ENCODE measurements at regions not wholly inside any gene's neighbourhood (a gene's known extent, or its start where the extent isn't known, plus 50 kb on each side); places are given as distances from the start of the nearest gene placed in this dataset.
"Not testable (repeated sequence)": the region's sequence is repeated elsewhere in the genome, so short reads cannot be mapped to it uniquely, and the experiment has no call there.

DNA sequence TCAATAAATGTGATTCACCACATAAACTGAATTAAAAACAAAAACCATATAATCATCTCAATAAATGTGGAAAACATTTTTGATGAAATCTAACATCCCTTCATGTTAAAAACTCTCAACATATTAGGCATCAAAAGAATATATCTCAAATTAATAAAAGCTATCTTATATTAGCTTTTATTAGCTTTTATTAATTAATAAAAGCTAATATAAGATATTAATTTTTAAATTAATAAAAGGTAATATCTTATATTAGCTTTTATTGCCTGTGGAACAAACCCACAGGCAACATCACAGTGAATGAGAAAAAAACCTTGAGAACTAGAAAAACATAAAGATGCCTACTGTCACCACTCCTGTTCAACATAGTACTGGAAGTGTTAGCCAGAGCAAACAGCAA lies 338.9 kb upstream of the GRIA1 start:
- no peak for DNase-seq

DNA sequence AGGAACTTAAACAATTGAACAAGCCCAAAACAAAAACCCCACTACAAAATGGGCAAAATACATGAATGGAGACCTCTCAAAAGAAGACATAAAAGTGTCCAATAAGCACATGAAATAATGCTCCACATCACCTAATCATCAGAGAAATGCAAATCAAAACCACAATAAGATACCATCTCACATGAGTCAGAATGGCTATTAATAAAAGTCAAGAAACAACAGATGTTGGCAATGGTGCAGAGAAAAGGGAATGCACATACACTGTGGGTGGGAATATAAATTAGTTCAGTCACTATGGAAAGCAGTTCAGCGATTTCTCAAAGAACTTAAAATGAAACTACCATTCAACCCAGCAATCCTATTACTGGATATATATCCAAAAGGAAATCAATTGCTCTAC lies 337.4 kb upstream of the GRIA1 start:
- DNase-seq: no peak

DNA sequence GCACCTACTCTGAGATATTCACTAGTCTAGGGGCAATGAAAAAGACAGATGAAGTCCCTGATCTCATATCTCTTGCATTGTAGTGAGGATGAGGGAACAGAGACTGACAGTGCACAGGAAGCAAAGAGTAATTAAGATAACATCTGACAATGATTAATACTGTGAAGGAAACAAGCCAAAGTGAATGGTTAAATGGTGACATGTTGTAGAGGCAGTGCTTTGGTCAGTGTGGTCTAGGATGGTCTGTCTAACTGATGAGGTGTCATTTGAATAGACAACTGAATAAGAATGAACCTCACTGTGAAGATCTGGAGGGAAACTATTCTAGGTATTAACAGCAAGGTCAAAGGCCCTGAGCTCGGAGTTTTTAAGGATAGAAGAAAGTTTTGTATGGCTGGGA lies 333.3 kb upstream of the GRIA1 start:
- no peak for DNase-seq

DNA sequence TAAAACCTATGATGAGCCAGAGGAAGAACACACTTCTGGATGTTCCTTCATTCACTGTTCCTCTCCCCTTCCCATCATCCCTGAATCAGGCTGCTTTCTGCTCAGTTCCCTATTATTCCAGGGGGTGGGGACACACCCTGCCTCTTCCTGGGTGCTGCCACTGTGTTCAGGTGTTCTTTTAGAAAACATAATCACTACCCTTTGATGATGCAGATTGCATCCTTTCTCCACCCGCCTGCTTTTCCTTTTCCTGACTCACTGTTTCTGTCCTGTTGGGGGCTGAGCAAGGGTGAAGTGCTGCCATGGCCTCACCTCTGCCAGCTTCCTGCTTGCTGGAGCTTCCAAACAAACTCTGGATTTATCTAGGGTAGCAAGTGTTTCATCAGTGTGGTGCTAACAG lies 331.9 kb upstream of the GRIA1 start:
- DNase-seq: no peak

DNA sequence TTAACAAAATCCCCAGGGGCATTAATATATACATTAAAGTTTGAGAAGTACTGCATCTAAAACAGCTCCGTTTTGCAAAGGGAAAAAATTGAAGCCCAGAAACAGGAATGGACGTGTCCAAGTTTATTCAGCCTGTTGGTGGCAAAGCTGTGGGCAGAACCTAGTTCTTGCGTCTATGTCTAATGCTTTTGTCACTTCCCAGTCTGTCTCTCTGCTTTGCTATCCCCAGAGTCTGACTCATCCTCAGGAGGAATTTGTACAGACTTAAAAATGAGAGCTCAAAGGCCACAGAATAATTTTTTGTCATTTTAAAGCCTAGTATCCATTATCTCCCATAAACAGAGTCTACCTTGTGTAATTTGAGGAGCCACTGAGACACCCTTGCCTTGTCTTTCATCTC lies 330.9 kb upstream of the GRIA1 start:
- no peak for DNase-seq

DNA sequence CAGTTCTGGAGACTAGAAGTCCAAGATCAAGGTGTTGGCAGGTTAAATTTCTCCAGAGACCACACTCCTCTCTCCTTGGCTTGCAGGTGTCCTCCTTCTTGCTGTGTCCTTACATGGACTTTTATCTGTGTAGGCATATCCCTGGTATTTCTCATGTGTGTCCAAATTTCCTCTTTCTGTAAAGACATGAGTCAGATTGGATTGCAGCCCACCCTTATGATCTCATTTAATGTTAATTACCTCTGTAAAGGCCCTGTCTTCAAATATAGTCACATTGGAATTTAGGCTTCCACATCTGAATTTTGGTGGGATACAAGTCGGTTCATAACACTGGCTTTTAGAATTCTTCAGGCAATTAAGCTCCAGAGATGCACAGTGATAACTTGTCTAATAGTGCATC lies 322.2 kb upstream of the GRIA1 start:
- no peak for DNase-seq

DNA sequence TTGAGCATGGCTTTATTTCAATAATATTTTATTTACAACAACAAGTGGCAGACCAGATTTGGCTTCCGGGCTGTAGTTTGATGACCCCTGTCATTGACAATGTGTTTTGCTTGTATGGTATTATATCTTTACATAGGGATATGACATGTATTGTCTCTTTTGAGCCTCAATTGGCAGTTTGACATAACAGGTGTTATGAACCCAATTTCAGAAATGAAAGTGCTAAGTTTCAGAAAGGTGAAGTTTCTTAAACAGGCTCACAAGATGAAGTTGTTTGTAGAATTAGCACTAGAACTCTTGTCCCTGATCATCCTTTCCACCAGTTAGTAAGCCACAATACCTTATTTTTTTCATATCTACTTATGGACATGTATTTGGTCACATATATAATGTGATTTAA lies 303.0 kb upstream of the GRIA1 start:
- DNase-seq: no peak

DNA sequence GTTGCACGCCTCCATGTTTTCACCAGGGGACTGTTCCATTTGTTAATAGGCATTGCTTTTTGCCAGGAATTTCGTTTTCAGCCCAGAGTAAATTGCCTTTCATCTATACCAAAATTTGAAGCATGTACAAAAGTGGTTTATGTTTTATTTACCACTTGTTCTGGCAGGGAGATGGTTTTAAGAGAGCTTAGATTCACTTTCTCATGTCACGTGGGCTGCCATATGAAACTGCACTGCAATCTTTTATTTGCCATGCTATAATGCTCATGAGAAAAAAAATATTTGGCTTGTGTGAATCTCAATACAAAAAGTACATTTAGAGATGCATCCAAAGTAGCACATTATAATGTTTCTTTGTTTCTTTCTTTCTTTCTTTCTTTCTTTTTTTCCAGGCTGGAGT lies 284.1 kb upstream of the GRIA1 start:
- no peak for DNase-seq

DNA sequence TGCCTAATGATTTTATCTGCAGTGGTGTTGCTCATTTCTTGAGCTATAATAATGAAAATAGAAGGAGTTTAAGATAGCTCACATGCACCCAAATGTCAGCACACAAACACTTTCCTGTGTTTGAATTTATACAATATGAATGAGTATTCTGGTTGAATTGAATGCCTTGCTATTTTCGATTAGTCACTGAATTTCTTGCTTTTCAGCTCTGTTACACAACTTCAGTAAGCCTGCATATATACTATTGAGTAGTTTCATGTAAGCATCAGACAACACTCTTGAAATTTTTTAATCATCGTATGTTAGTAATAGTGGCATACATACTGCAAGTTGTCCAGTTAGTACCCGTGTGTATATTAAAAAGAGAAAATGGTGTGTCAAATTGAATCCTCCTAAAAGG lies 281.5 kb upstream of the GRIA1 start:
- no peak for DNase-seq

DNA sequence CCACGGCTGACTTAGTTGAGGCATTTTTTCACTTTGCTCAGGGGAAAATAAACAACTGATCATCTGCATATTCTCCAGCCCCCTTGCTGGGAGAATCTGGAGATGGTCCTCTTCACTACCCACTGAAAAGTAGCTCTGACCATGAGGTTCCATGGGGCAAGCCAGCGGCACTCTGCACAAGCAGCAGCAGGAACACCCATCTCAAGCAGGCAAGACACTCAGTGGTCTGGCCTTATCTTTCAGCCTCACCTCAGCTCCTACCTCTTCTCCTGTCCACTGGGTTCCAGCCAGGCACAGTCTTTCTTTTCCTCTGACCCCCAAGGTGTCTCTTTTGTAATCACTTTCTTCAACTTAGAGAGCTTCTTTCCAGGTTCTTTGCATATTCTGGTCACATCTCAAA lies 280.8 kb upstream of the GRIA1 start:
- DNase-seq: no peak

DNA sequence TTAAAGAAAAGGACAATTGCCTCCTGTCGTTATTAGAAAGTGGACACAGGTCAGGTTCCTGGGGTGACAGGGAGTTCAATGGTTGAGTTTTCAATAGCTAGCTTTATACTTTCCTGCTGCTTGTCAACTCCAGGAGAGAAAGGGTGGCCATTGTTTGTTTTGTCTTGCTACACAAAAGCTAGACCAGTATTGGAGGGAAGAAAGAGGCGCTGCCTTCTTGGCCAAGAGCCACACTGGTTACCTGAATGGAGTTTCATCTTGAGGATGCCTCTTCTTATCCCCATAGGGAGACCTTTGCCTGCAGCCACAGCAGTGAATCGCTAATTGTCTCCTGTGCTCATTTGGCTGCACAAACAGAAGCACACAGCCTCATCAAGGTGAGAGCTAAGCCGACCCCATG lies 279.4 kb upstream of the GRIA1 start:
- no peak for DNase-seq

DNA sequence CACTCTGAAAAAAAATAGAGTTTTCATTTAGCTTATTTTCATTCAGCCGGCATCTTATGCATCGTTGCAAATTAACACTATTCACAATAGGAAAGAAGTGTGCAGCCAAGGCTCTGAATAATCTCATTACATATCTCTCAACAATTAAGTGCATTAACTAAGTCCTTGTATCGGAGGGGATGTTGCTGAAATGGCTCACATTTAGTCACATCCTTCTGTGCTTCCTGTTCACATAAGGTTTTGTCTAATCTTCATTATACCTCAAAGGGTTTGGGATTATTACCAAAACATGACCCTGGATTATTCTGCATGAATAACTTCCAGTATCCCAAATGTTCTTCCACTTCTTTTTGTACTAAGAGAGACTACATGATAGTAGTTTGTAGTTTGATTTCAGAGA lies 278.0 kb upstream of the GRIA1 start:
- no peak for DNase-seq

DNA sequence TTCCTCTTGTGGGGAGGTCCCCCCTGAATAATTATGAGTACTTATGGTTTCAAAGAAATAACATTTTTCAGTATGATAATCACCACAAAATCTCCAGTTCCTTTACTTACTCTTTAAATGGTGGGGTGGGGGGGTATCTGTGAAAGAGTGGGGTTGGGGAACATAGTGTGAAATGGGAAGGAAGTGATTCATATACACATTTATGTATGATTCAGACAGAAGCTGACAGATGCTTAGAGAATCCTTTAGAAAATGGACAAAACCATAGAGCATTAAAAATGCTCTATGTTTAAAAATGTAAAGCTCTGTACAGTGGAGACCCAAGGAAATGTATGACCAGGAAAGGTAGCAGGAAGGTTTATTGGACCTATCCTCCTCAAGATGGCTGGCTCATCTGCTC lies 267.5 kb upstream of the GRIA1 start:
- no peak for DNase-seq

DNA sequence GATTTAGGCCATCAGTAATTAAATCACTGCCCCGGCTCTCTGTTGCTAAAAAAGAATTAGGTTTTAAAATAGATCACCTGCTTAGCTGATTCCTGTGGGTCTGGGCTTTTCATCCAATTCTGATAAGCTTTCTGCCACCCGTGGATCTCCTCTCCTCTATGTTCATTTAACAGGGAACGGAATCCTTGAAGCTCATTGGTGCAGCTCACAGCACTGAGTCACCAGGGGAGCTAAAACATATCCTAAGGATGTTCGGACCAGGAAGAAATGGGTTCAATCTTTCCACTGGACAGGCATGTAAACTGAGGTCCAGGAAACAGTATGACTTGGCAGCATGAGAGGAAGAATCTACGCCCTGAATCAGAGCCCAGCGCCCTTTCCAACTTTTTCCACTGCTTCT lies 267.1 kb upstream of the GRIA1 start:
- no peak for DNase-seq

DNA sequence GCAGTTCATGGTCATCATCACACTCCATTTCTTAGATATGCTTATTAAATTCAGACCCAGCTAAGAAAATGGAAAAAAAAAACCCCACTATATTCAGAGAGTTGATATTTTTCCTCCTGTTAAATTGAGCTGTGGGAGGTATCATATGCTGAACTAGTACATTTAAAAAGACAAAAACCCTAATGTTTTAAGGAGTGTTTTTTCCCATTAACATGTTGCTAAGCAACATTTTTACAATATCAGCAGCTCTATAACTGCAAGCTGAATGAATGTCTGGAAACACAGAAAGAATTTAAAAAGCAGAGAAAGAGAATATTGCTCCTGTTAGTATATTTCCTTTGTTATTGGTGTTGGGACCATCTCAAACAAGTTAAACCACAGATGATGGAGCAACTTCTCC lies 265.8 kb upstream of the GRIA1 start:
- no peak for DNase-seq

DNA sequence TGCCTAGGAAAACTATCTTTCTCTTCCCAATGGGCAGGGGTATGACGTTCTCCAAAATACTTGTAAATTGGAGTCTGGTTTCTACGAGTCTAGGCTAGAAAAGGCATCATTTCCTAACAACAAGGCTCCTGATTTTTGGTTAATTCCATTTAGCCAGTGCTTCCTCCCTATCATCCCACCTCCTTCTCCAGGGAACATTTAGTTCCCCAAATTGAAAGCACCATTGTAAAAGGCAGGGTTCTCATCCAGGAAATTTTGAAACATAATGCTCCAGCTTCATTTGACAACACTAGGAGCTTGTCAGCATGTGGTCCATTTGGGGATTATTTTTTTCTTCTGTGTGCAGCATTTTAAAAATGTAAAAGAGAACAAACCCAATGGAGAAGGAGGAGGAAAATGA lies 256.5 kb upstream of the GRIA1 start:
- DNase-seq: no peak

DNA sequence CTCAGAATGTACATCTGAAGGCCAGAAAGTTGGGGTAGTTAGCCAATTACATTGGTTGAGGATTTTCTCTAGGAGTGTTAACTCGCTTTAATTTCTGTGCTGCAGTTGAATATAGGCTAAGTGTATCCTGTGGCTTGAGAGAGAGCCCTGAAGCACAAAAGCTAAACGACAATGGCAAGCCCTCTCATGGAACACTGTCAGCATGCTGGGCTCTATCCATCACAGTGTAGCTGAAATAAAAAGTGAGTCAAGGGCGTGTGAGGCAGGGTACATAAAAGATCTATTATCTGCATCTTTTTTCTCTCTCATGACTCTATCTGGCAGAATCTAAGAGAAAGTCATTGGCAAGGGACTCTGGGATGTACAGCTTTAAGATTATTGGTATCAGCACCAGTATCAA lies 254.2 kb upstream of the GRIA1 start:
- DNase-seq: no peak

DNA sequence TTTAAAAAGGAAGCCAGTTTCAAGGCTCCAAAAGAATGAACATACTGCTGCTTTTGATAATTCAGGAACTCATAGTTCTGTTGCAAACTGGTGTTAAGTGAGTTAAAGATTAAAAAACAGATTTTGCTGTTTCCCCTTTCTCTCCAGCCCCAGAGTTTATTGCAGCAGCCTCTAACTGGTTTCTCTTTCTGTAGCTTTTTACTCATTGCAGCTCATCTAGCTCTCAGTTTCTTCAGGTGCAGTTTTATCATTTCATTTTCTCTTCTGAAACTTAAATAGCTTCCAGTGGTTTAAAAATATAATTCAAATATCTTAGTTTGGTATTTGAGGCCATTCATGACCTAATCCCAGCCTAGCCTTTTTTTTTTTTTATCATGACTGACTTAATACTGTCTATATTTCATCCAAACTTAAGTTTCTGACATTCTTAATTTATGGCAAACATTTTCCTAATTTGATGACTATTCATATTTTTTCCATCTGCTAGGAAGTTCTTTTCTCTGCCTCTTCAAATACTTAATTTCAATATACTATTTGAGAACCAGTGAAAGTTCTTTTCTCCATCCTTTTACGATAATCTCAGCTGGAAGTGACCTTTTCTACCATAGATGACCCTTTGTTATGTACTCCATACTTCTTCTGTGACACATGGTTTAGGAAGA lies 252.7 kb upstream of the GRIA1 start:
- DNase-seq: no peak

DNA sequence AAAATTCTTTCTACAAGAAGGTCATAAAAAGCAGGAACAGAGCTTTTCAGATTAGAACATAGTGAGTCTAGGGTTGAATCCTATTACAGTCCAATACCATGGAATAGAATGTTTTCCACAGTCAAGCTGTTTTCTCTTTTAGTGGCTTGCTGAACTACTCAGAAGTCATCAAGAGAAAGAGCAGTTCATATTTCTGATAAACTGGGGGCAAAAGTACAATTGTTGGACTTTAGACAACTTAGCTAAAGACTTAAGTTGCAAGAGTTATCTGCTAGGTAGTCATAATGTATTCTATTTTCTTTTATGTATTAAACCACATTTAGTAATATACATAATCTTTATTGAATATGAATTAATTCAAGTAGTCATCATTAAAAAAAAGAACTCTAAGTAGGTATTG lies 233.1 kb upstream of the GRIA1 start:
- DNase-seq: no peak

DNA sequence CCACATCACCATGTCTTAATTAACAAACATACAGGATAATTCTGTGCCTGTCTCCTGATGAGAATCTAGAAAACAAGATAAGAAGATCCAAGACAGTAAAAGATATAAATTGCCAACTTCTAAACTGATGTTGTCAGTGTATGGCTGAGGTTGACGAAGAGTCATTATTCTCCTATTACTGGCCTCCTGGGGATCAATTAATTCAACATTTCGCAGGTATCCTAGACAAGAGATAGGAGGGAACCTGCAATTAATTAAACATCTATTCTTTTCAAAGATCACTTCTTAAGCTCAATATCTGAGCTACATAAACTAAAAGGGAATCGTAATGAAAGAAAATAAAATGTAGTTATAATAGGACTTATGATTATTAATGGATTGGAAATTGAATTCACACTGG lies 232.0 kb upstream of the GRIA1 start:
- no peak for DNase-seq

DNA sequence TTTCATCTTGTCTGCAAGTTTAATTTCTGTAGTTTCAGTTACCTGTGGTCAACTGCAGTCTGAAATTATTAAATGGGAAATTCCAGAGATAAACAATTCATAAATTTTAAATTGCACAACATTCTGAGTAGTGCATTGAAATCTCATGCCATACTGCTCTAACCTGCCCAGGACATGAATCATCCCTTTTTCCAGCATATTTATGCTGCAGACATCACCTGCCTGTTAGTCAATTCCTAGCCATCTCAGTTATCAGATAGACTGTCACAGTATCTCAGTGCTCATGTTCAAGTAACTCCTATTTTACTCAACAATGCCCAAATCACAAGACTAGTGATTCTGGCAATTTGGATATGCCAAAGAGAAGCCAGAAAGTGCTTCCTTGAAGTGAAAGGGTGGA lies 223.0 kb upstream of the GRIA1 start:
- DNase-seq: no peak

DNA sequence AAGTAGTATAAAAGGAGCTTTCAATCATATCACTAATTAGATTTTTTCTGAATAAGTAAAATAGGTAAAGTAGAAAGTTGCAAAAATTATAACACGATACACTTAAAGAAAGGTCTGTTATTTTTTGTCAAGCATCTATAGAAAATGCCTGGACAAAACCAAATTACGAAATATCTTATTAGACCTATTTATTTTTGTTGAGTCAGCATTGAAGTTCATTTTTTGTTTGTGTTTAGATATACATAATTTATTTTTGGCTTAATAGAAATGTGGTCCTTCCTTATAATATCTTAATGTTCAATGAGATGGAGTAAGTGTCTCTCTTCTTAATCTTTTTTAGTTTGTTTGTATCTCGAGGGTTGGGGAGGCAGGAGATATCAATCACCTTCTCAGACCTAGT lies 214.8 kb upstream of the GRIA1 start:
- no peak for DNase-seq

DNA sequence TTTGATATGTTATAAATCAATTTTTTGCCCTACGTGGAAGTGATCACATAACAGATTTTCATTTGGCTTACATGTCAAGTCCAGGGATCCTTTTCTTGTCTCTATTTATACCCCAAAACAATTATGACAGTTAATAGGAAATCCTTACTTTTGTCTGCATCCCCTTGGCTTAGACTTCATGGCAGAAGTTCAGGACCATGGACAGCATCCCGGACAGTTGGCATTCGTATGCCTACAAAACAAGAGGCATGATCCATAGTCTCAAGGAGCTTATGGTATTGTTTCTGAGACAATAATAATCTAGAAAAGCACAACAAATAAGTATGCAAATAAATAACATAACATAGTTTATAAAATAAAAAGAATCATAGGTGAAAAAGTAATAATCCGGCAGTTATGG lies 214.3 kb upstream of the GRIA1 start:
- DNase-seq: no peak

DNA sequence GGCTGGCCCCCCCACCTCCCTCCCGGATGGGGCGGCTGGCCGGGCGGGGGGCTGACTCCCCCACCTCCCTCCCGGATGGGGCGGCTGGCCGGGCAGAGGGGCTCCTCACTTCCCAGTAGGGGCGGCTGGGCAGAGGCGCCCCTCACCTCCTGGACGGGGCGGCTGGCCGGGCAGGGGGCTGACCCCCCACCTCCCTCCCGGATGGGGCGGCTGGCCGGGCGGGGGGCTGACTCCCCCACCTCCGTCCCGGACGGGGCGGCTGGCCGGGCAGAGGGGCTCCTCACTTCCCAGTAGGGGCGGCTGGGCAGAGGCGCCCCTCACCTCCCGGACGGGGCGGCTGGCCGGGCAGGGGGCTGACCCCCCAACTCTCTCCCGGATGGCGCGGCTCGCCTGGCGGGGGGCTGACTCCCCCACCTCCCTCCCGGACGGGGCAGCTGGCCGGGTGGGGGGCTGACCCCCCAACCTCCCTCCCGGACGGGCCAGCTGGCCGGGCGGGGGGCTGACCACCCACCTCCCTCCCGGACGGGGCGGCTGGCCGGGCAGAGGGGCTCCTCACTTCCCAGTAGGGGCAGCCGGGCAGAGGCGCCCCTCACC lies 194.1 kb upstream of the GRIA1 start:
- not testable (repeated sequence) for DNase-seq

DNA sequence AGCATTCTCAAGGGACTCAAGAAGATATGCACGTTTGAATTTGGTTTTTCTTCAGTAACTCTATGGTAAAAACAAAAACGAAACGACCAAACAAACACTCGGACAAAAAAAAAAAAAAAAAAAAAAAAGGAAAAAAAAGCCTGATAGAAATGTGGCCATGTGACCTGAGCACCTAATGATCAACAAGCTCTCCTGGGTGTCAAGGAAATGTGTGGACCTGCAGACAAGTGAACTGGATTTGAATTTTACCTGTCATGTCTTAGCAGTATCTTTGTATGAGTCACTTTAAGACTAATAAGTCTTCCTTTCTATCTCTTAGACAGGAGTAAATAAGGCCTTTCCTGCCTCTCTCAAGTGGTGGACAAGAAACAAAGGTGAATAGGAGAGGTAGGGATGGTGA lies 190.6 kb upstream of the GRIA1 start:
- no peak for DNase-seq

DNA sequence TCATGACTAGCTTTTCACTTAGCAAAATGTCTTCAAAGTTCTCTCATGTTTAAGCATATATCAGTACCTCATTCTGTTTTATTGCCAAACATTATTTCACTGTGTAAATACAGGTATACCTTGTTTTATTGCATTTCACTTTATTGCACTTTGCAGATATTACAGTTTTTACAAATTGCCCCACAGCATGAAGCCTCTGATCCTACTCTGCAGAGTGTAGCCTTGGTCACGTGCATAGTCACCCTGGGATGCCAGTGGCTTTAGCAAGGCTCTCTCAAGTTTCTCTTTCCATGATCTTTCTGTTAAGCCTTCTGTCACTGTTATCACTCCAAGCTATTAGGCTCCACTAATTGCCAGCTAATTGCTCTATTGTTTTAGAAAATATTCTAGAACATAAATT lies 182.2 kb upstream of the GRIA1 start:
- no peak for DNase-seq
